WI38 (cell line): ENCODE measurements at regions not wholly inside any gene's neighbourhood (a gene's known extent, or its start where the extent isn't known, plus 50 kb on each side); places are given as distances from the start of the nearest gene placed in this dataset.

Experiments used
- H3K4me3 ChIP-seq: 2 replicates; pipeline ENCODE4 v1.5.1; 2011; ENCODE audit warnings: low read depth, mild to moderate bottlenecking, control low read depth, low read length
- CTCF ChIP-seq: IDR thresholded peaks from 2 replicates; pipeline ENCODE4 v1.5.1; 2012; ENCODE audit warnings: low read depth, mild to moderate bottlenecking, control low read depth, low read length

DNA sequence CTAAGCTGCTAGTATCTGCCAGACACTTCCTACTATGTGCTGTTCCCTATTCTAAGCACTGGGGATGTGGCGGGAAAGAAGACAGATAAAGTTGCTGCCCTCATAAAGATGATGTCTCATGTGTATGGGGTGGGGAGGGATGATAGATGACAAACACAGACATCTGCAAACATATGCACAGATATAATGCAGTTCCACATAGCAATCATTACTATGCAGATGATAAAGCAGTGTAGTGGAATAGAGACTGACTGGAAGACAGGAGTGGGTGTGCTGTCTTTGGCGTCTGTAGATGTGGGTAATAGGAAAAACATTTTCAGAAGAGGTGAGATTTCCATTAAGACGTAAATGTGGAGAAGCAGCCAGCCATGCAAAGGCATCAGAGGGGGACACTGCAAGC is 243.6 kb downstream of the DPY19L2 start:
- TF ChIP-seq CTCF = no peak
- H3K4me3 ChIP-seq = no peak overlapping the region

DNA sequence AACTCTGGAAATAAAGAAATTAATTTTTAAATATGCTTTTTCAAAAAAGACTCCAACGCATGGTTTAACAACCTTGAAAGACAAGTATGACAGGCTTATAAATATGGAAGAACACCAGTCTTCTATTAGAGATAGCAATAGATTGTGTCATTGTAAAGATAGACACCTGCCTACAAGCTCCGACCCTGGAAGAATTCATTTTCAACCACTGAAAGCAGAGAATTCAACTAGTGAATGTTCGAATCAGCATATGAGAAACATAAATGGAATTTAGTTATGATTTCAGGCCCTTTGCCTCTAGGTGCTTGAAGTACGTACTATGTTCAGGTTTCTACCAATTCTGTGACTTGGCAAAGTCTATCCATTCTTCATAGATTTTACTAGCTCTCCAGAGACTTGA is 244.5 kb downstream of the DPY19L2 start:
- no peak overlapping the region for H3K4me3 ChIP-seq
- TF ChIP-seq CTCF = no peak

GRCh38 chr12:63420206-63420644 is 248.1 kb downstream of the DPY19L2 start:
- no peak overlapping the region for H3K4me3 ChIP-seq
- TF ChIP-seq CTCF = peak; percentile 43; the same call in 1 of the 2 replicates

GRCh38 chr12:63419154-63419553 is 249.1 kb downstream of the DPY19L2 start:
- no peak overlapping the region for H3K4me3 ChIP-seq
- no peak for TF ChIP-seq CTCF

- H3K4me3 ChIP-seq = no peak overlapping the region
- TF ChIP-seq CTCF = no peak
These were observed 251.5 kb downstream of the DPY19L2 start for GRCh38 chr12:63416788-63417187.

- no peak overlapping the region for H3K4me3 ChIP-seq
- TF ChIP-seq CTCF = no peak
These were observed 252.9 kb downstream of the DPY19L2 start for GRCh38 chr12:63415357-63415756.

DNA sequence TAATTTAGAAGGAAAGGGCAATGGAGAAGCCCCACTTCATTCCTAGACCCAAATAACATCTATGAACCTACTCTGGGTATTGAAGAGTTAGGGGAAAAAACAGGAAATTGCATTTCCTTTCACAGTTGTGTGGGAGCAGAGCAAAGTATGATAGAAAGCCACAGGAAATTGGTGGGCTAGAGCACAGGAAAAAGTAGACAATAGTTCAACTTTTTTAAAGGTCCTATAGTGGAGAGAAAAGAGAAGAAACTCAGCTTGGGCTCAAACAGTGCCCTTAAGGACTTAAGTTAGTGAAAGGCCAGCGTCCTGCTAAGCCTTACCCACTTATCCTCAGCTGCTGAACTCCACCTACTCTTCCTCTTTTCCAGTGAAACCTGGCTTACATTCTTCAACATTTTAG is 258.1 kb downstream of the DPY19L2 start:
- no peak for TF ChIP-seq CTCF

More for the DNA sequence above, 258.1 kb downstream of the DPY19L2 start:
- H3K4me3 ChIP-seq = no peak overlapping the region
